GM12878 (cell line): ENCODE measurements at regions not wholly inside any gene's neighbourhood (a gene's known extent, or its start where the extent isn't known, plus 50 kb on each side); places are given as distances from the start of the nearest gene placed in this dataset.

Experiments
- DPF2 ChIP-seq: fragments of 450-650 bp; IDR thresholded peaks from 2 replicates; pipeline ENCODE4 v1.6.1; 2017; ENCODE audit warnings: mild to moderate bottlenecking
- EZH2 ChIP-seq: IDR thresholded peaks from 2 replicates; pipeline ENCODE4 v1.6.1; 2012; ENCODE audit warnings: low read depth, mild to moderate bottlenecking, control low read depth, inconsistent platforms, low read length, borderline replicate concordance; ENCODE audit not compliant: control insufficient read depth
- FOS ChIP-seq: IDR thresholded peaks from 3 replicates; pipeline ENCODE4 v1.6.1; 2011; ENCODE audit warnings: borderline replicate concordance; ENCODE audit not compliant: insufficient read length; ENCODE audit errors: extremely low read depth
- IKZF2 ChIP-seq, 2 experiments: fragments of 450-650 bp; IDR thresholded peaks; 2 replicates each; pipeline ENCODE4 v1.6.1; 2017; ENCODE audit warnings: mild to moderate bottlenecking in 2 of 2, moderate library complexity in 2 of 2
- JUND ChIP-seq: IDR thresholded peaks from 2 replicates; pipeline ENCODE4 v1.6.1; 2012; ENCODE audit warnings: low read depth, mild to moderate bottlenecking, low read length, improper control_type of control experiment, moderate library complexity
- MAX ChIP-seq: IDR thresholded peaks from 2 replicates; pipeline ENCODE4 v1.6.1; 2012; ENCODE audit warnings: low read depth, low read length, improper control_type of control experiment
- POLR2A ChIP-seq: IDR thresholded peaks from 2 replicates; pipeline ENCODE4 v1.6.1; 2011; ENCODE audit warnings: low read depth, mild to moderate bottlenecking, low read length
- POLR2AphosphoS5 ChIP-seq: IDR thresholded peaks from 2 replicates; pipeline ENCODE4 v1.6.1; 2011; ENCODE audit warnings: mild to moderate bottlenecking, low read length, inconsistent platforms
- ZZZ3 ChIP-seq: IDR thresholded peaks from 2 replicates; pipeline ENCODE4 v1.6.1; 2011; ENCODE audit warnings: low read depth; ENCODE audit not compliant: control insufficient read depth, insufficient read length
- TF ChIP-seq, protein P1 (sequence below): IDR thresholded peaks from 2 replicates; pipeline ENCODE4 v1.6.1; 2011; ENCODE audit warnings: low read depth, mild to moderate bottlenecking, low read length, moderate library complexity, borderline replicate concordance; ENCODE audit errors: extremely low read depth

DNA sequence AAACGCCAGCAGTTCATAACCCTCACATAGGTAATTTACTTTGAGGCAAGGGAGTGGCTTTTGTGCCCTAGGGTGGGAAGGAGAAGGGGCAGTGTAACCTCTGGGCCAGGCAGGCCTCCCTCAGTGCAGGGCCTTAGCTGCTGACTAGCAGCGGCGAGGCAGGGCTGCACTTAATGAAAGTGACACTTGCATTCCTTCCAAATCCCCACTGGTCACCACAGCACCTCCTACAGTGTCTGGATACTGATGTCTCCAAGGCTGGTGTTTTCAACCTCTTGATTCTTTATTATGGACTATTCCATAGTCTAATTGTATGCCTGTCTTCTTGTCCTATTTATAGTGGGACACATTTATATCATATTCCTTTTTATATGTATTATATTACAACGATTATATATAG lies 152.7 kb downstream of the LY86 start:
- no peak for TF ChIP-seq EZH2
- TF ChIP-seq FOS: no peak
- no peak for TF ChIP-seq POLR2AphosphoS5
- no peak for TF ChIP-seq IKZF2 (IDR thresholded peaks at IDR 0.05)
- TF ChIP-seq, protein P1, sequence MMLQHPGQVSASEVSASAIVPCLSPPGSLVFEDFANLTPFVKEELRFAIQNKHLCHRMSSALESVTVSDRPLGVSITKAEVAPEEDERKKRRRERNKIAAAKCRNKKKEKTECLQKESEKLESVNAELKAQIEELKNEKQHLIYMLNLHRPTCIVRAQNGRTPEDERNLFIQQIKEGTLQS: no peak
- TF ChIP-seq ZZZ3: no peak
- no peak for TF ChIP-seq POLR2A
- TF ChIP-seq DPF2: no peak
- no peak for TF ChIP-seq JUND
- no peak for TF ChIP-seq MAX
